ENCODE measurements at regions not wholly inside any gene's neighbourhood (a gene's known extent, or its start where the extent isn't known, plus 50 kb on each side); places are given as distances from the start of the nearest gene placed in this dataset.

DNA sequence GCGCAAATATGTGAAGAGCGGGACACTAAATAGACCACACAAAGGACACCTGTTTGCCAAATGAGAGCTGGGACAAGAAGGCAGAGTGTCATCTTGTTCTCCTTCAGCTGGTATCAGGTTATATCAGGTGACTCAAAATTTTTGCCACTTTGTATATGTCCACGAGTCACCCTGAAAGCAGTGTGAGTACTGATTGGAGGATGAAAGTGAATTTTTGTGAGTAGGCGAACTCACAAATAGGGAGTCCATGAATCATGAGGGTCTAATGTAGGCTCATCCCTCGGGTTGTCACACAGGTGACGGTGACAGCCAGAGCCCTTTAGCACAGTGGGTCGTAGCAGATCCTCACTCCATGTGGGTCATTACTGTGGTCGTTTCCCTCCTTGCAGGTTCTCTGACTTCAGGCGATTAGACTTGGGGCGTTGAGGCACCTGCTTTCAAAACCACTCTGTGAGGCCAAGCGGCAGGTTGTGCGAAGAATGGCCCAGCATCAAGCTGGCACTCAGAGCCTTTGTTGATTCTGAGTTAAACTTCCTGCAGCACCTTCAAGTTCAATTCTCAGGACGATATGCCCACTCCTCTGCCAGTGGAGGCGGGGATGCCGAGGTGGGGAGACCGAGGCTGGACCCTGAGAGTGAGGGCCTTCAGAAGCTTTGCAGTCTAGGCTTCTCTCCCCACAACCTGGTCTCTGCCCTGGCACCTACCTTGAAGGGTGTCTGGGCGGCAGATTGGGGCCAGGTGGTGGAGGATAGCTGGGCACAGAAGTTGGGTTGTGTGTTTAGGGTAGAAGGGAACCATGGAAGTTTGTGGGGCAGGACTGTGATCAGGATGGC, 173.8 kb downstream of the SMAD6 start:
- Histone ChIP-seq H3K9me2 (replicated peaks; ENCODE audit: insufficient read depth, low read length) (no peaks in the 10 kb centered on the region), H2AFZ (ENCODE audit: low read length) (peak overlapping the region; percentile 51; the same call in 1 of the 2 replicates), H3K36me3 (ENCODE audit: insufficient read depth, low read length) (no peaks in the 10 kb centered on the region), H3K27ac (ENCODE audit: low read length) (peak overlapping the region; percentile 70), H3K9me3 (ENCODE audit: low read length) (no peaks in the 10 kb centered on the region), H3K4me2 (ENCODE audit: low read depth, low read length, poor library complexity, severe bottlenecking) (peak overlapping the region; percentile 53), H4K20me1 (ENCODE audit: insufficient read depth, low read depth, low read length) (no peaks in the 10 kb centered on the region), H3K27me3 (ENCODE audit: low read length) (no peaks in the 10 kb centered on the region), H3K4me3 (ENCODE audit: low read length) (peak overlapping the region; percentile 25; the same call in 1 of the 2 replicates), H3K79me2 (ENCODE audit: low read length) (no peaks in the 10 kb centered on the region), H3K4me1 (ENCODE audit: low read length) (peaks cover 81% of the 10 kb centered on the region), H3K9ac (ENCODE audit: low read length) (peak overlapping the region; percentile 43)
- DNase-seq: peak; percentile 65

DNA sequence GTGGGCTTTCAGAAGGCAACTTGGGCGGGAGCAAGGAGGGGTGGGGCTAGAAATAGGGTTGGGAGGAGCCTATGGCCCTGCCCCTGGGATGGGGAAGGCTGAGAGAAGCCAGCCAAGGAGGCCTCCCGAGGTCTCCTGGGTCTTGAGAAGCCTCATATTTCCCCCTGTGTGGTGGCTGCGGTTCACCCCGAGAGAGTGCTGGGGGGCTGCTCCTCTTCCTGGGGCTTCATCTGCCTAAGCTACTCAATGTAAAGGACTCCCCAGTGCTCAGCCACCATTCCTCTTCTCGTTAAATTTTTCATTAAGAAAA, 174.3 kb downstream of the SMAD6 start:
- Histone ChIP-seq H3K4me3 (ENCODE audit: low read length) (peak overlapping the region; percentile 25; the same call in 1 of the 2 replicates), H3K4me2 (ENCODE audit: low read depth, low read length, poor library complexity, severe bottlenecking) (peak overlapping the region; percentile 53), H4K20me1 (ENCODE audit: insufficient read depth, low read depth, low read length) (no peaks in the 10 kb centered on the region), H3K9me3 (ENCODE audit: low read length) (no peaks in the 10 kb centered on the region), H3K27ac (ENCODE audit: low read length) (peak overlapping the region; percentile 70), H3K36me3 (ENCODE audit: insufficient read depth, low read length) (no peaks in the 10 kb centered on the region), H3K27me3 (ENCODE audit: low read length) (no peaks in the 10 kb centered on the region), H3K9ac (ENCODE audit: low read length) (peak overlapping the region; percentile 43), H3K4me1 (ENCODE audit: low read length) (peaks cover 83% of the 10 kb centered on the region), H2AFZ (ENCODE audit: low read length) (peak overlapping the region; percentile 51; the same call in 1 of the 2 replicates), H3K79me2 (ENCODE audit: low read length) (no peaks in the 10 kb centered on the region), H3K9me2 (replicated peaks; ENCODE audit: insufficient read depth, low read length) (no peaks in the 10 kb centered on the region)
- DNase-seq: peak; percentile 79

DNA sequence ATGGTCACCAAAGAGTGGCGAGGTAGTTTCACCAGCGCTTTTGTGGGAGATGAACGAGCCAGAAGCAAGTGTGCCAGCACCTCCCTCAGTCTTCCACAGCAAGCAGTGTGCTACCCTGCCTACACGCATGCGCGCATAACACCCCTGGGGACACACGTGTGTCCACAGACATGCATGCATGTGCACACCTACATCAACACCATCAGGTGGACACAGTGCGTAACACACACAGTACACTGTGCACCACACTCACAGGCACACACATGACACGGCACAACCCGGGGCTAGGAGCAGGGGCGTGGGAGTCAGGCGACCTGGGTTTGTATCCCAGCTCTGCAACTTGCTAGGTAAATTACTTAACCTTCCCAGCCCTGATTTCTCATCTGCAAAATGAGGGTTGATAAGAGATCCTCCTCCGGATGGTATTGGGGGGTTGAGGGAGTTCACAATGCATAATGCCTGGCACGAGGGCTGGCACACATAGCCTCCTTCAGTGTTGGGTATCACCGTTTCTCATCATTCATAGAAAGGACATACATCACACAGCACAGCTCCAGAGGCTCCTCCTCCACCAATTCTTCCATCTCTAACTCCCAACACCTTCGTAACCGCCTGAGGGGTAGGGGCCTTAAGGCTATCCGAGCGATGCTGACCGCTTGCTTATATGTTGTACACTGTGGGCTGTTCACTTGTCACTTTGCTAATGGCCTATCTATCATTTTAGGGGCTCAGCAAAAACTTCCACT, 174.9 kb downstream of the SMAD6 start:
- Histone ChIP-seq H3K27me3 (ENCODE audit: low read length) (no peaks in the 10 kb centered on the region), H3K4me3 (ENCODE audit: low read length) (peak overlapping the region; percentile 25; the same call in 1 of the 2 replicates), H3K9ac (ENCODE audit: low read length) (peak overlapping the region; percentile 40), H3K9me3 (ENCODE audit: low read length) (no peaks in the 10 kb centered on the region), H3K79me2 (ENCODE audit: low read length) (no peaks in the 10 kb centered on the region), H3K36me3 (ENCODE audit: insufficient read depth, low read length) (no peaks in the 10 kb centered on the region), H3K4me2 (ENCODE audit: low read depth, low read length, poor library complexity, severe bottlenecking) (peak overlapping the region; percentile 53), H3K9me2 (replicated peaks; ENCODE audit: insufficient read depth, low read length) (no peaks in the 10 kb centered on the region), H2AFZ (ENCODE audit: low read length) (peak overlapping the region; percentile 51; the same call in 1 of the 2 replicates), H3K4me1 (ENCODE audit: low read length) (peaks cover 79% of the 10 kb centered on the region), H3K27ac (ENCODE audit: low read length) (peak overlapping the region; percentile 47), H4K20me1 (ENCODE audit: insufficient read depth, low read depth, low read length) (no peaks in the 10 kb centered on the region)
- DNase-seq: peak; percentile 85

DNA sequence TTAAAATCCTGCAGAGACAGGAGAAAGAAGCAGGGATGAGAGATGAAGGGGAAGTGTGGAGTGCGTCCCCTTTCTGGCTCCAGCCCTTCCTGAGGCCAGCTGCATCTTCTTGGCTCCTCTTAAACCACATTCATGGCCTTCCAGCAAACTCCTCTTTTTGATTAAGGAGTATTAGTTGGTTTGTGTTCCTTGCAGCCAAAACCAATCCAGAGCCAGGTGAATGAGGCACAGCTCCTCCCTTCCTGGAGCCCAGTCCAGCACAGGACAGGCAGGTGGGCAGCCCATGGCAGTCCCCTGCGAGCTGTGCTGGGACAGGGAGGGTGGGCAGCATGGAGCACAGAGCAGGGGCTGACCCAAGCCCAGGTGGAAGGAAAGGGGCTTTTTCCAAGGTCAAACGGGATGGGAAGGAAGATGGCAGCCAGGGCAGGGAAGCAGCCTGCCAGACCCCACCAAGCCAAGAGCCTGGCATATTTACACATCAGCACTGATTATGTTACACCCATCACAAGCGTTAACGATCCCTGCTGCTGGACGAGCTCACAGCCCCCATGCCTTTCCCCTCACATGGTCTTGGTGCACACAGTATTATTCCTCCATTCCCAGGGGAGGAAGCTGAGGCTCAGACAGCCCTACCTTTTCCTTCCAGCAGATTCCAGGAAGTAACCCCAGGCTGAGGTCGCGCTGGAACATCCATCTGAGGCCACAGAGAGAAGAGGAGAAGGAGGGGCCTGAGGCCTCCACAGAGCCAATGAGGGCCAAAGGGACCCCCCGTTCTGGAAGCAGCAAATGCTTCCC, 175.6 kb downstream of the SMAD6 start:
- no peaks in the 10 kb centered on the region for H3K79me2 ChIP-seq (ENCODE audit: low read length)
- H3K9me3 ChIP-seq (ENCODE audit: low read length): no peaks in the 10 kb centered on the region
- H3K4me1 ChIP-seq (ENCODE audit: low read length): peaks cover 71% of the 10 kb centered on the region
- no peaks in the 10 kb centered on the region for H4K20me1 ChIP-seq (ENCODE audit: insufficient read depth, low read depth, low read length)
- 0 out of 2 replicates have a peak overlapping the region, but pooled peaks have one; percentile 47 for H3K27ac ChIP-seq (ENCODE audit: low read length)
- H3K9me2 ChIP-seq (replicated peaks; ENCODE audit: insufficient read depth, low read length): no peaks in the 10 kb centered on the region
- H3K4me3 ChIP-seq (ENCODE audit: low read length): peak overlapping the region; percentile 23; the same call in 1 of the 2 replicates
- DNase-seq: no peak
- peak overlapping the region; percentile 80 for H2AFZ ChIP-seq (ENCODE audit: low read length)
- H3K27me3 ChIP-seq (ENCODE audit: low read length): no peaks in the 10 kb centered on the region
- peak overlapping the region; percentile 40 for H3K9ac ChIP-seq (ENCODE audit: low read length)
- H3K4me2 ChIP-seq (ENCODE audit: low read depth, low read length, poor library complexity, severe bottlenecking): peak overlapping the region; percentile 53
- H3K36me3 ChIP-seq (ENCODE audit: insufficient read depth, low read length): no peaks in the 10 kb centered on the region

DNA sequence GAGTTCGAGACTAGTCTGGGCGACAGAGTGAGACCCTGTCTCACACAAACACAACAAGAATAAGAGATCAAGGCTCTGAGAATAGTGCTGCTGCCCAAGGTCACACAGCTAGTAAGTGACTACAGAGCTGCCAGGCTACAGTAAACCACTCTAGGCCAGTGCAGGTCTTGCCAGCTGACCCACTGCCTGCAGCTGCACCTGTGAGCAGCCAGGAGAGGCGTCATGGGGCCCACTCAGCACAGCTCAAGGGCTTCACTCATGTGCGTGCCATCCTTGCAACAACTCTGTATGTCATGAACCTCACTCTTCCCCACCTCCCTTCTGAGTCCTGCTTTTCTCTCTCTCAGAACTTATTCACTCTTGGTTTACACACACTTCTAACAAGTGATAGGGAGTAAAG, 176.7 kb downstream of the SMAD6 start:
- peak; percentile 61 for DNase-seq
- Histone ChIP-seq H2AFZ (ENCODE audit: low read length) (peak overlapping the region; percentile 32; the same call in 1 of the 2 replicates), H3K79me2 (ENCODE audit: low read length) (no peaks in the 10 kb centered on the region), H3K4me2 (ENCODE audit: low read depth, low read length, poor library complexity, severe bottlenecking) (peak overlapping the region; percentile 40), H3K9me2 (replicated peaks; ENCODE audit: insufficient read depth, low read length) (no peaks in the 10 kb centered on the region), H3K27ac (ENCODE audit: low read length) (0 out of 2 replicates have a peak overlapping the region, but pooled peaks have one; percentile 38), H3K9me3 (ENCODE audit: low read length) (no peaks in the 10 kb centered on the region), H3K4me1 (ENCODE audit: low read length) (peaks cover 65% of the 10 kb centered on the region), H3K9ac (ENCODE audit: low read length) (peak overlapping the region; percentile 36), H3K36me3 (ENCODE audit: insufficient read depth, low read length) (no peaks in the 10 kb centered on the region), H3K4me3 (ENCODE audit: low read length) (no peak overlapping the region), H3K27me3 (ENCODE audit: low read length) (no peaks in the 10 kb centered on the region), H4K20me1 (ENCODE audit: insufficient read depth, low read depth, low read length) (no peaks in the 10 kb centered on the region)

DNA sequence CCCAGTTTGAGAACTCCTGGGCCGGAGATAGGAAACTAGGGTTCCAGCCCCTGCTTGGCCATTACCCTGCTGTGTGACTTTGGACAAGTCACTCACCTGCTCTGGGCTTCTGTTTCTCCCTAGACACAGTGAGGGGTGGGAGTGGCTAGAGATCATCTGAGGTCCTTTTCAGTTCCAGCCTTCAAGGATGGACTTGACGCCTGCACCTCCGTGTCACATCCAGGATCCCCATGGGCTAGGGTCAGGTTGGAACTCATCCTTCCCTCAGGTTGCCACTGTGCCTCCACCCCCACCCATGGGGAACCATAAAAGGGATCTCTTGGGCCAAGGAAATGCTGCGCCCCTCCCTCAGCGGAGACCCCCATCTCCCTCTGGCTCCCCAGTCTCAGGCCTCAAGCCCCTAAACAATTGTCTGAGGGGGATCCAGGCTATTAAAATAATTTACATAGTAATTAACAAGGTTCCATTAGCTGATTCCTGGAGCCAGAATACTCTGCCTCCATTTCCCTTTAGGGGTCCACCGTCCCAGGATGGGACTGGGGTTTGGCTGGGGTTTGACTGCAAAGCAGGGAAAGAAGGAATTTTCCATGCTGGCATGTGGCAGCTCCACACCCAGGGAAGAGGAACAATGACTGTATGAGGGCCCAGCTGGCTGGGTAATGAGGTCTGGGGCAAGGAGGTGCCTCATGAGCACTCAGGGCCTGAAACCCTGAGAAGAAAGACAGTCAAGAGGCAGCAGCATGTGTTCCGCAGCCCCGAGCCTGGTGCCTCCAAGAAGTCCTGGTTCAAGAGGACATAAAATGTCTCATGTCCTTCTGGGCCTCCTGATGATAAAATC, 177.7 kb downstream of the SMAD6 start:
- H3K9ac ChIP-seq (ENCODE audit: low read length): no peak overlapping the region
- no peak overlapping the region for H2AFZ ChIP-seq (ENCODE audit: low read length)
- no peaks in the 10 kb centered on the region for H3K9me2 ChIP-seq (replicated peaks; ENCODE audit: insufficient read depth, low read length)
- DNase-seq: no peak
- no peaks in the 10 kb centered on the region for H3K27me3 ChIP-seq (ENCODE audit: low read length)
- no peak overlapping the region for H3K4me3 ChIP-seq (ENCODE audit: low read length)
- H3K36me3 ChIP-seq (ENCODE audit: insufficient read depth, low read length): no peaks in the 10 kb centered on the region
- peaks cover 61% of the 10 kb centered on the region for H3K4me1 ChIP-seq (ENCODE audit: low read length)
- no peaks in the 10 kb centered on the region for H3K79me2 ChIP-seq (ENCODE audit: low read length)
- peak overlapping the region; percentile 40 for H3K4me2 ChIP-seq (ENCODE audit: low read depth, low read length, poor library complexity, severe bottlenecking)
- no peaks in the 10 kb centered on the region for H4K20me1 ChIP-seq (ENCODE audit: insufficient read depth, low read depth, low read length)
- H3K9me3 ChIP-seq (ENCODE audit: low read length): no peaks in the 10 kb centered on the region
- H3K27ac ChIP-seq (ENCODE audit: low read length): no peak overlapping the region

DNA sequence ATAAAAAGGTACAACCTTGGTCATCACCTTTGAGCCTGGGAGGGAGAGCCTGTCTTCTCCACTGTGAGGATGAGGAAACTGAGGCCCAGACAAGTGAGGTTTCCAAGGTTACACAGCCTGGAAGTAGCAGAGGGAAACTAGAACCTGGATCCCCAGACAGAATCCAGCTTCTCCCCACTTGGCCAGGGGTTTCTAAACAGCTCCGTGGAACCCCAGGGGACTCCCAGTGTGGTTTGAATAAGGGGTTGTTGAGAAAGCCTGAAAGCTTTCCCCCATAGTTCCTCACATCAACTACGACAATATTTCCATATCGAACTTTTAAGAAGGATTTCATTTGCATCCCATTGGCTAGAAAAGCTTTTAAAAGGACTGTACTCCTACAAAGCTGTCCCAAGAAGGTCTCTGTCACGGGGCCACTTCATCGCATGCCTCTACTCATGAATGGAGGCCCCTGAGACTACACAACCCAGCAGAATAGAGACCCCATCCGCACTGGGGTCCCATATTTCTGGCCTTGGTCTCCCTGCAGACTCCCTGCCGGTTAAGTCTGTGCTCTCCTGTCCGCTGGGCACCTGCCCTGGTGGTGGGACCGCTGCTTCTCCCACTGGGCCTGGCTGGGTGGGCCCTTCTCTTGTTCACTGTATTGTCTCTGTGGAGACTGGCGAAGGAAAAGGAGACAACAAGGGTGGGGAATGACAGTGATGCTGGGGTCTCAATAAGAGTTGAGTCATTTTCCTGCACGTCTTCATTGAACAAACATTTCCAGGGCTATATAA, 178.5 kb downstream of the SMAD6 start:
- no peaks in the 10 kb centered on the region for H4K20me1 ChIP-seq (ENCODE audit: insufficient read depth, low read depth, low read length)
- H3K9me2 ChIP-seq (replicated peaks; ENCODE audit: insufficient read depth, low read length): no peaks in the 10 kb centered on the region
- no peak overlapping the region for H3K27ac ChIP-seq (ENCODE audit: low read length)
- H3K9me3 ChIP-seq (ENCODE audit: low read length): no peaks in the 10 kb centered on the region
- H2AFZ ChIP-seq (ENCODE audit: low read length): no peak overlapping the region
- no peak overlapping the region for H3K9ac ChIP-seq (ENCODE audit: low read length)
- no peaks in the 10 kb centered on the region for H3K36me3 ChIP-seq (ENCODE audit: insufficient read depth, low read length)
- no peaks in the 10 kb centered on the region for H3K27me3 ChIP-seq (ENCODE audit: low read length)
- no peaks in the 10 kb centered on the region for H3K79me2 ChIP-seq (ENCODE audit: low read length)
- H3K4me2 ChIP-seq (ENCODE audit: low read depth, low read length, poor library complexity, severe bottlenecking): no peak overlapping the region
- H3K4me1 ChIP-seq (ENCODE audit: low read length): peaks cover 53% of the 10 kb centered on the region
- H3K4me3 ChIP-seq (ENCODE audit: low read length): no peak overlapping the region
- peak; percentile 53 for DNase-seq

Measured in Karpas-422 (cell line).